Ascending aorta (tissue), 2 donors: ENCODE measurements at regions not wholly inside any gene's neighbourhood (a gene's known extent, or its start where the extent isn't known, plus 50 kb on each side); places are given as distances from the start of the nearest gene placed in this dataset.

Experiments
- DNase-seq, 2 donors: peaks; one replicate each; pipeline ENCODE4 v3.0.0-alpha.2; 2019; ENCODE audit warnings: low spot score in 2 of 2
- H3K27ac ChIP-seq, 2 donors: fragments of 200-600 bp; sonication (generic); one replicate each; pipeline ENCODE4 v1.5.1; 2016 to 2017; ENCODE audit warnings: mild to moderate bottlenecking in 1 of 2
- H3K27me3 ChIP-seq: fragments of 200-600 bp; sonication (generic); one replicate; pipeline ENCODE4 v1.5.1; 2017
- H3K36me3 ChIP-seq, 2 donors: fragments of 200-600 bp; sonication (generic); one replicate each; pipeline ENCODE4 v1.5.1; 2016
- H3K4me1 ChIP-seq, 2 donors: fragments of 200-600 bp; sonication (generic); one replicate each; pipeline ENCODE4 v1.5.1; 2016 to 2017; ENCODE audit warnings: mild to moderate bottlenecking in 1 of 2
- H3K4me3 ChIP-seq, 2 donors: fragments of 200-600 bp; sonication (generic); one replicate each; pipeline ENCODE4 v1.5.1; 2016 to 2017; ENCODE audit warnings: mild to moderate bottlenecking in 1 of 2
- H3K9me3 ChIP-seq, 2 donors: fragments of 200-600 bp; sonication (generic); one replicate each; pipeline ENCODE4 v1.5.1; 2016
- CTCF ChIP-seq, 3 experiments: fragments of 200-600 bp in 2 of 3; fragments of 450-650 bp in 1 of 3; sonication (generic) in 2 of 3; IDR thresholded peaks; one replicate each; pipeline ENCODE4 v1.5.1; 2016 to 2019; ENCODE audit warnings: antibody characterized with exemption in 3 of 3, mild to moderate bottlenecking in 1 of 3, moderate library complexity in 1 of 3
- intact Hi-C: fragments of 100-400 bp; cut with DNase I; formaldehyde crosslinking; loops from one replicate; pipeline ENCODE4 v1.15.1; 2023

- intact Hi-C loops = no loop called here
Measured at GRCh38 chr16:85162478-85163277, 50.4 kb upstream of the CIBAR2 start.

DNA sequence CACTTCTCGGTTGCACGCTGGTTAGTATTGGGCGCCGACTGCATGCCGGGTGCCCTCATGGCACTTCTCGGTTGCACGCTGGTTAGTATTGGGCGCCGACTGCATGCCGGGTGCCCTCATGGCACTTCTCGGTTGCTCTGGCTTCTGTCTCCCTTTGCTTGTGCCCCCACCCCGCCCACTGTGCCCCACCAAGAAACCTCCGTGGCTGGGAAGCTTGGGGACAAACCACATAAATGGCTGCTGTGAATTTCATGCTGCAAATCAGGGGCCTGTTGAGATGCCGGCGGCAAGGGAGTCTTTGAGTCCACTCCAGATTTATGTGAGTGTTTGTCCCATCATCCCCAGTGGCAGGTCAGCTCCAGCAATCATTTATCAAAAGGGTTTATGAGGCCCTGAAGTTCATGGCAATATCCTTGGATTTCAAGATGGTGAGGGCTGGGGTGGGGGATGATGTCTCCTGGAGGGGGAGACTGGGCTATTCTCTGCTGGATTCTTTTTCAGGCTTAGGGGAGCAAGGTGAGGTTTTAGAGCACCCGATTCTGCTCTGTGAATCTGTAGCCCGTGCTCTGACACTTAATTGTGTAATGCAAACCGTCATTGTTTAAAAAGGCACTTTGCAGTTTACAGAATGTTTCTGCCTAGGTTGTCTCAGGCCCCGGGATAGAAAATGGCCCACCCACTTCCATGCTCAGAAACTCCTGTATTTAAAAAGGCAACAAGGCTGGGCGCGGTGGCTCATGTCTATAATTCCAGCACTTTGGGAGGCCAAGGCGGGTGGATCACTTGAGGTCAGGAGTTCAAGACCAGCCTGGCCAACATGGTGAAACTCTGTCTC lies 51.2 kb upstream of the CIBAR2 start:
- Histone ChIP-seq H3K4me3 (no peak overlapping the region), H3K36me3 (no peaks in the 10 kb centered on the region), H3K27me3 (no peaks in the 10 kb centered on the region), H3K27ac (no peak overlapping the region), H3K9me3 (no peaks in the 10 kb centered on the region), H3K4me1 (peaks cover 4 to 45% of the 10 kb centered on the region in 2 donors)
- intact Hi-C loops = no loop called here
- DNase-seq = no peak
- TF ChIP-seq CTCF (IDR thresholded peaks at IDR 0.05) = no peak

More at GRCh38 chr16:85162478-85163277, 50.4 kb upstream of the CIBAR2 start:
- Histone ChIP-seq H3K4me1 (peaks cover 4 to 42% of the 10 kb centered on the region in 2 donors), H3K27me3 (no peaks in the 10 kb centered on the region), H3K9me3 (no peaks in the 10 kb centered on the region), H3K4me3 (no peak overlapping the region), H3K36me3 (no peaks in the 10 kb centered on the region), H3K27ac (peak overlapping the region; percentile 66 to 84)
- no peak for TF ChIP-seq CTCF (IDR thresholded peaks at IDR 0.05)
- peak in 1 of 2 donors; percentile 89 for DNase-seq

- intact Hi-C loops = no loop called here
- TF ChIP-seq CTCF (IDR thresholded peaks at IDR 0.05) = no peak
- Histone ChIP-seq H3K36me3 (no peaks in the 10 kb centered on the region), H3K27ac (peak overlapping the region; percentile 30 to 61), H3K9me3 (no peaks in the 10 kb centered on the region), H3K27me3 (no peaks in the 10 kb centered on the region), H3K4me1 (peaks cover 4 to 47% of the 10 kb centered on the region in 2 donors), H3K4me3 (no peak overlapping the region)
- no peak for DNase-seq
Measured at GRCh38 chr16:85164431-85164830, 52.2 kb upstream of the CIBAR2 start.

DNA sequence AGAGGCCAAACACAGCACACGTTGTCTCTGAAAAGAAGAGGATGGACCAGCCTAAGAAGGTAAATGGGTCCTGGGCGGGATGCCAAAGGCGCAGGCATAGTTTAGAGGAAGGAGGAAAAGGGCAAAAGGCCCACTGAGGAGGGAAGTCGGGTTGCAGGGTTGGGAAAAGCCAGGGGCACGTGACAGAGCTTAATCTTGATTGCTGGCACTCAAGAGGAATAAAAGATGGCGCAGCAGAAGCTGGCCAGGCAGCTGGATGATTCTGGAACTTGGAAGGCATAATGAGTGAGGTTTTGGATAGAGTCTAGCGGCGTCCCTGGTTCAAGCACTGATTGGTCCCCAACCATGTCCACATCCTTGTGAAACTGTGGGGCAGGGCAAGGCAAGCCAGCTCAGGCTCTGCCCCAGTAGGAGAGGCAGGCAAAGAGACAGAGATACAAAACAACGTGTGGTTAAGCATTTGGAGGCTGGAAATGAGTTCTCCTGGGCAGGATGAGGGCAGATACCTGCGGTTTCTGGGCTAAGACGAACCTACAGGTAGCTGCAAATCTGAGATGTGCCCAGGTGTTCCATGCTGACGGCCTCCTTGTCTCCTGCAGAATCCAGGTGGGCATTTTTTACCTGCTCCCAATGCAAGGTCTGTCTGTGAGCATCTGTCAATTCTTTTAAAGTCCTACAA lies 52.7 kb upstream of the CIBAR2 start:
- peak in 1 of 2 donors; percentile 78 for DNase-seq
- TF ChIP-seq CTCF (IDR thresholded peaks at IDR 0.05) = no peak
- intact Hi-C loops = no loop called here

GRCh38 chr16:85165781-85166180 lies 53.5 kb upstream of the CIBAR2 start:
- Histone ChIP-seq H3K4me1 (peaks cover 9 to 39% of the 10 kb centered on the region in 2 donors), H3K27ac (no peak overlapping the region), H3K4me3 (no peak overlapping the region), H3K27me3 (no peaks in the 10 kb centered on the region), H3K36me3 (no peaks in the 10 kb centered on the region), H3K9me3 (no peaks in the 10 kb centered on the region)
- intact Hi-C loops = no loop called here
- no peak for DNase-seq
- TF ChIP-seq CTCF (IDR thresholded peaks at IDR 0.05) = no peak

More for the DNA sequence above, 52.7 kb upstream of the CIBAR2 start:
- Histone ChIP-seq H3K9me3 (no peaks in the 10 kb centered on the region), H3K4me1 (peaks cover 6 to 46% of the 10 kb centered on the region in 2 donors), H3K27ac (peak overlapping the region; percentile 30 to 61), H3K4me3 (no peak overlapping the region), H3K36me3 (no peaks in the 10 kb centered on the region), H3K27me3 (no peaks in the 10 kb centered on the region)
